UCSD-AML1 (cell line): ENCODE measurements at regions not wholly inside any gene's neighbourhood (a gene's known extent, or its start where the extent isn't known, plus 50 kb on each side); places are given as distances from the start of the nearest gene placed in this dataset.
"Not testable (repeated sequence)": the region's sequence is repeated elsewhere in the genome, so short reads cannot be mapped to it uniquely, and the experiment has no call there.

Experiments
- DNase-seq: peaks from one replicate; lab custom pipeline; 2025; ENCODE audit not compliant: unreplicated experiment; lab: John Stamatoyannopoulos, UW

DNA sequence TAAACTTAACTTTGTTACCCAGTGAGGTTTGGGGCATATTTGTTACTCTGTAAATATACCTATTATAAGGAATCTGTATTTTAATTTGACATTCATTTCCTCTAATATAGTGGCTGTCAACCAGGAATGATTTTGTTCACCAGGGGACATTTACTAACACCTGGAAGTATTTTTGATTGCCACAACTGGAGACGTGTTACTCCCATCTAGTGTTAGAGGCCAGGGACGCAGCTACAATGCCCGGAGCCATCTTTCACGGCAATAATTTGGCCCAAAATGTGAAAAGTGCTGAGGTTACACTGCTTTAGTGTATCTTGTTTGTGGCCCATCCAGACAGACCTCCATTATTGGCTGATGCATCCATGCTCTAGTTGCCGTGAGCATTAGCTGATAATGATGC, 881.3 kb upstream of the ATXN7L3B start:
- no peak for DNase-seq

GRCh38 chr12:73659802-73660201, 877.8 kb upstream of the ATXN7L3B start:
- DNase-seq, result no peak

DNA sequence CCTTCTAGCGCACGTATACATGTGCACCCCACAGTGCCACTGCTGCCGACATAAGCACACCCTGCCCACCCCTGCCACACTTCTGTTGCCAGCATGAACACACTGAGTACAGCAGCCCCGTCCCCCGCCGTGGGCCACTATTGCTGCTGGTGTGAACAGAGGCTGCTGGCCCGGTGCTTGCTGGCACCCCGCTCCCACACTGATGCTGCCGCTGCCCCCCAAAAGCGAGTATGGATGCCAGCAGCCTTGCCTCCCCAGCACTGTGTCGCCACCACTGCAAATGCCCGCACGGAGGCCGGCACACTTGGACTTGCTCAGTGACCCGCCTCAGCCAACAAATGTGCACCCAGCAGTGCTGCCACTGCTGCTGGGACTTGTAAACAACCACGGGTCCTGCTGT, 872.4 kb upstream of the ATXN7L3B start:
- no peak for DNase-seq

GRCh38 chr12:73671550-73671949, 866.1 kb upstream of the ATXN7L3B start:
- DNase-seq, result not testable (repeated sequence)

GRCh38 chr12:73677520-73678291, 859.9 kb upstream of the ATXN7L3B start:
- DNase-seq, result no peak

- DNase-seq, result no peak
Observed at GRCh38 chr12:73678335-73678734, 859.3 kb upstream of the ATXN7L3B start.

- no peak for DNase-seq
Observed at GRCh38 chr12:73699318-73699717, 838.3 kb upstream of the ATXN7L3B start.

DNA sequence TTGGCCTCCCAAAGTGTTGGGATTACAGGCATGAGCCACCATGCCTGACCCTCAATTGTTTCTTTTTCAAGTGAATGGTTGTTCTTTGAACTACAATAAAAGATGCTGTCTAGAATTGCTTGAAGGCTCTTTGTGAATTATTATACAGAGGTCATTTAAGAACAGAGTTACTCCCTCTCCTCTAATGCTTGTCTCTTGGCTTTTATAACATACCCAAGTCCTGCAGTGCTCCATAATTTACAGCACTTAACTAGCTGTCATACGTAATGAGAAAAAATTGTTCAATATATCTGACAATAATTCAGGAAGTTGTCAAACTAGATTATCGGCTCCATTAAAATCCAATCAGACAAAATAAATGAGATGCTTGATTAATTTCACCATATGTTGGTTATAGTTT, 823.0 kb upstream of the ATXN7L3B start:
- no peak for DNase-seq

DNA sequence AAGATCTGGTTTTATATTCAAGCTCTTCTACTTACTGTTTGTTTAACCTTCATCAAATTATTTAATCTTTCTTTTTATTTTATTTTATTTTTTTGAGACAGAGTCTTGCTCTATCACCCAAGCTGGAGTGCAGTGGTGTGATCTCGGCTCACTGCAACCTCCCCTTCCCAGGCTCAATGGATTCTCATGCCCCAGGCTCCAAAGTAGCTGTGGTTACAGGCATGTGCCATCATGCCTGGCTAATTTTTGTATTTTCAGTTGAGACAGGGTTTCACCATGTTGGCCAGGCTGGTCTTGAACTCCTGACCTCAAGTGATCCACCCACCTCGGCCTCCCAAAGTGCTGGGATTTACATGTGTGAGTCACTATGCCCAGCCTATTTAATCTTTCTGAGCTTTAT, 821.5 kb upstream of the ATXN7L3B start:
- DNase-seq, result not testable (repeated sequence)

DNA sequence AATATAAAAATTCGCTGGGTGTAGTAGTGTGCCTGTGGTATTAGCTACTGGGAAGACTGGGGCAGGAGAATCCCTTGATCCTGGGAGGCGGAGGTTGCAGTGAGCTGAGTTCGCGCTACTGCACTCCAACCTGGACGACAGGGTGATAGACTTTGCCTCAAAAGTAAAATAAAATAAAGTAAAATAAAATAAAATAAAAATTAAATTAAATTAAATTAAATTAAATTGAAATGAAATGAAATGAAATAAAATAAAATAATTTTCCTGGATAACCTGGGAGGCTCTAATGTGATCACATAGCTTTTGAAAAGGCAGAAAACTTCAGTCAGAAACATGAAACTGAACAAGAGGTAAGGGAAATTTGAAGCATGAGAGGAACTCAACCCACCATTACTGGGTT, 818.4 kb upstream of the ATXN7L3B start:
- DNase-seq, result no peak

DNA sequence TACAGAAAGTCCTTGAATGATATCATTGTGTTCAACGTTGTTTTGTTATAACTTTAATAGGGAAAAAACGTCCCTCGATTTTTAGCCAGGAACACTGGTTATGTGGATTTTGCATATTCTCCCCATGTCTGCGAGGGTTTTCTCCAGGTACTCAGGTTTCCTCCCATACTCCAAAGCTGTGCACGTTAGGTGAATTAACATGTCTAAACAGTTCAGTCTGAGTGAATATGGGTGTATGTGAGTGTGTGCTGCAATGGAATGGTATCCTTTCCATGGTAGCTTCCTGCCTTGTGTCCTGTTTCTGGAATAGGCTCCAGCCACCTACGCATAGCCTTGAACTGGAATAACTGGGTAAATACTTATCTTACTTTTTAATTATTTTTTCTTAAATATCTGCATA, 810.8 kb upstream of the ATXN7L3B start:
- no peak for DNase-seq

GRCh38 chr12:73731658-73732057, 806.0 kb upstream of the ATXN7L3B start:
- no peak for DNase-seq

DNA sequence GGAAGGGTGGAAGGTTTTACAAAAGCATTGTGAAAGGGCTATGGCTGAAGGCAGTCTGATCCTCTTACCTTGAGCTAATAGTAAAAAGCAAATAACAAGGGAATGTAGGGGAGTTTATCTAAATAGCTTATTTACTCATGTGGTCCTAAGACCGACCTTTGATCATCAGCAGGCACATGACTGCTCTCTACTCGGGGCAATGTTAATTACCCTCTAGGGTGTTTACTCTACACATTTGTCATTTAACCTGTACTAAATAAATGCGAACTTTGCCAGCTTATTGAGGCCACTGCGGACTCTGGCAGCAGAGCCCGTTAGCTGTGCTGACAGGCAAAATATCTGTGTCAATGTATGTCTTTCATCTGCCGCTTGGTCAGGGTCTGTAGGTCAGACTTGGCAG, 768.3 kb upstream of the ATXN7L3B start:
- DNase-seq, result no peak

- DNase-seq, result no peak
Observed at GRCh38 chr12:73798523-73798922, 739.1 kb upstream of the ATXN7L3B start.

- no peak for DNase-seq
Observed at GRCh38 chr12:73815072-73815645, 722.5 kb upstream of the ATXN7L3B start.

- no peak for DNase-seq
Observed at GRCh38 chr12:73817161-73817560, 720.5 kb upstream of the ATXN7L3B start.

GRCh38 chr12:73833746-73834145, 703.9 kb upstream of the ATXN7L3B start:
- DNase-seq, result no peak

- no peak for DNase-seq
Observed at GRCh38 chr12:73841963-73842362, 695.7 kb upstream of the ATXN7L3B start.

- no peak for DNase-seq
Observed at GRCh38 chr12:73863546-73863945, 674.1 kb upstream of the ATXN7L3B start.

DNA sequence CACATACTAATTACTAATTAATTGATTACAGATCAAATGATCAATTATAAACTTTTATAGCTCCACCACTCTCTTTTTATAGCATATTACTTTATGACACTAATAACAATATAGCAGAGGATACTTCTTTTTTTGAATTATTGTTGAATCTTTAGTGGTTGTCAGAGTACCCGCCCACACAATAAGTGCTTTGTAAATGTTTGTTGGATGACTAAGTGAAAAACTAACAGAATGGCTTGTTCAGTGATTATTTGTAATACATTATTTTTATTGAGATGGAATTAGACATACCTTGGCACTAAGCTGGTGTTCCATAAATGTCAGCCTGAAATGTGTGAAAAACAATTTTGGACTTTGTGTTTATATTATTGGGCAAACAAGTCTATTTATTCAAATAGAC, 670.5 kb upstream of the ATXN7L3B start:
- no peak for DNase-seq

DNA sequence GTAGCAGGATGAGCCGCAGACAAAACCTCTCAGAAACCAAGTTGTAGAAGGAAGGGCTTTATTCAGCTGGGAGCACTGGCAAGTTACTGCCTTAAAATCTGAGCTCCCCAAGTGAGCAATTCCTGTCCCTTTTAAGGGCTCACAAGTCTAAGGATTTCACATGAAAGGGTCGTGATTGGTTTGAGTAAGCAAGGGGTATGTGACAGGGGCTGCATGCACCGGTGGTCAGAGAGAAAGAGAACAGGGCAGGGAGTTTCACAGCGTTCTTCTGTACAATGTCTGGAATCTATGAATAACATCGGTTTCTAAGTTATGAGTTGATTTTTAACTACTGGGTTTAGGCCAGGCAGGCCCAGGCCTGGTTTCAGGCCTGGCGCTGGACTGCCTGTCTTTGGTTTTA, 660.3 kb upstream of the ATXN7L3B start:
- not testable (repeated sequence) for DNase-seq

- DNase-seq, result no peak
Observed at GRCh38 chr12:73892201-73892600, 645.4 kb upstream of the ATXN7L3B start.

DNA sequence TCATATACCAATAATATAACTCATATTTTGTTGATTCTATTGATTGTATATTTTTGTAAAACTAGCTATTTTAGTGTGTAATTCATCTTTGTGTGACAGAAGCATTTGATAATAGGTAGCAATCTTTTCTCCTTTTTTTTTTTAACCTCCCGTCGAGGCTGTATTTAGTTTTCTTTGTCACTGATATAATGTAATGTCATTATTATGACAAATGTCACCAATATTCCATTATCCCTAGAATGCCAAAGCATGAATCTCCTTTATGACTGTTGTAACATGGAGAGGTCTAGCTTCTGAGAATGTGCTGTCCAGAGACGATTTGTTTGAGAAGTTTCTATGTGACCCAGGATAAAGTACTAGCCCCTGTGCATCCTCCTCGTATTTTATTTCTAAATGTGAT, 639.0 kb upstream of the ATXN7L3B start:
- DNase-seq, result no peak
